ENCODE measurements at regions not wholly inside any gene's neighbourhood (a gene's known extent, or its start where the extent isn't known, plus 50 kb on each side); places are given as distances from the start of the nearest gene placed in this dataset.

DNA sequence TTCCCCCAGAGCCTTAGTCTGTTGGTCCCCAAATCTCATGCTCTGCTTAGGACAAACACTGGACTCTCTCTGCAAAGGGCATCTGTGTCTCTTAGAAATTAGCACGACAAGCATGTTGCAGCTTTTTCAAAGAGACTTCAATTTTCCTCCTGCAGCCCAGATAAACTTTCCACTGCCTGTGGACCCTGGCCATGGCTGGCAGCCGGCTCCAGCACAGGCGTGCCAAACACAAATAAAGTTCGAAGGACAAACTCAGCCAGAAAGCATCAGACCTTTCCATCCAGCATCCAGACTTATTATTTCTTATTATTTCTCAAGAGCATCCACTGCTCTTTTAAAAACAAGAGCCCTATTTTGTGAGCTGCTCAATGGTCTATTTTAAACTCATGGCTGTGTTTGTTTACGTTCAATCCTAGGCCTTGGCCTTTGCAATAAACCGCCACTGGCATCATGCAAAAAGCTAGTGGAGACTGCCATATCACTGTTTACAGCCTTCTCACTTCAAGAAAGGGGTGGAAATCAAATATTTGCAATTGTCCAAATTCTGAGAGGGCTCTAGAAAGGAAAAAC, 300.8 kb downstream of the BCL11A start:
- H3K9me3 ChIP-seq = no peaks in the 10 kb centered on the region
- peaks cover 0 to 6% (median 0%) of the 10 kb centered on the region in 9 donors for H3K4me1 ChIP-seq
- ATAC-seq (no peak), DNase-seq (no peak)
- TF ChIP-seq CTCF (IDR thresholded peaks at IDR 0.05) = no peak
- intact Hi-C loops (cut with DNase I) = no loop called here
- H3K36me3 ChIP-seq = no peaks in the 10 kb centered on the region
- no peaks in the 10 kb centered on the region for H3K27me3 ChIP-seq
- H3K4me3 ChIP-seq = no peak overlapping the region
- no peak overlapping the region for H3K27ac ChIP-seq
- 55 to 69% methylated on average over 6 of the region's 6 CpGs for WGBS, 2 donors

DNA sequence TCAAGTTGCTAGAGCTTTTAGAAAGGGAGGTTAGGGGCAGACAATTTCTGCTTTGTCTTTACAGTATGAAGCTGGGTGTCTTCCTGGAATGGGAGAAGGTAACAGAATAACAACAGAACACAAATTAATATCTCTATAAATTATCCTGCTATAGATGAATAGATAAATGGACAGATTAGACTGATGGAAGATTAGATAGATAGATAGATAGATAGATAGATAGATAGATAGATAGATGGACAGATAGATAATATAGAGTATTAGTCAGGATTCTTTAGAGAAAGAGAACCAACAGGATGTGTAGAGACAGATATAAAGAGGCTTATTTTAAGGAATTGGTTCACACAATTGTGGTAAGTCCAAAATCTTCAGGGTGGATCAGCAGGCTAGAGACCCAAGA, 302.2 kb downstream of the BCL11A start:
- H3K27ac ChIP-seq = no peak overlapping the region
- no peaks in the 10 kb centered on the region for H3K36me3 ChIP-seq
- ATAC-seq (no peak), DNase-seq (no peak)
- no peaks in the 10 kb centered on the region for H3K27me3 ChIP-seq
- intact Hi-C loops (cut with DNase I) = no loop called here
- no peak overlapping the region for H3K4me3 ChIP-seq
- no peak for TF ChIP-seq CTCF (IDR thresholded peaks at IDR 0.05)
- H3K4me1 ChIP-seq = peaks cover 0 to 6% (median 0%) of the 10 kb centered on the region in 9 donors
- H3K9me3 ChIP-seq = no peaks in the 10 kb centered on the region

DNA sequence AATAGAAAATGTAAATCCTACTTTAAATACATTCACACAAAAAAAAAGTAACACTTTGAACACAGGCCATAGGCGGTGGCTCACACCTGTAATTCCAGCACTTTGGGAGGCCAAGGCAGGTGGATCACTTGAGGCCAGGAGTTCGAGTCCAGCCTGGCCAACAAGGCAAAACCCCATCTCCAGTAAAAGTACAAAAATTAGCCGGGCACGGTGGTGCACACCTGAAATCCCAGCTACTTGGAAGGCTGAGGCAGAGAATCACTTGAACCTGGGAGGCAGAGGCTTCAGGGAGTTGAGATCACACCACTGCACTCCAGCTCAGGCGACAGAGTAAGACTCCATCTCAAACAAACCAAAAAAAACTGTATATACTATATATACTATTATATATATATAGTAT, 303.6 kb downstream of the BCL11A start:
- Histone ChIP-seq H3K4me1 (peaks cover 0 to 6% (median 0%) of the 10 kb centered on the region in 9 donors), H3K9me3 (no peaks in the 10 kb centered on the region), H3K36me3 (no peaks in the 10 kb centered on the region), H3K27ac (no peak overlapping the region), H3K4me3 (no peak overlapping the region), H3K27me3 (no peaks in the 10 kb centered on the region)
- ATAC-seq (no peak), DNase-seq (no peak)
- intact Hi-C loops (cut with DNase I) = no loop called here
- WGBS, 2 donors = 92 to 94% methylated on average over 5 of the region's 5 CpGs
- TF ChIP-seq CTCF (IDR thresholded peaks at IDR 0.05) = no peak

DNA sequence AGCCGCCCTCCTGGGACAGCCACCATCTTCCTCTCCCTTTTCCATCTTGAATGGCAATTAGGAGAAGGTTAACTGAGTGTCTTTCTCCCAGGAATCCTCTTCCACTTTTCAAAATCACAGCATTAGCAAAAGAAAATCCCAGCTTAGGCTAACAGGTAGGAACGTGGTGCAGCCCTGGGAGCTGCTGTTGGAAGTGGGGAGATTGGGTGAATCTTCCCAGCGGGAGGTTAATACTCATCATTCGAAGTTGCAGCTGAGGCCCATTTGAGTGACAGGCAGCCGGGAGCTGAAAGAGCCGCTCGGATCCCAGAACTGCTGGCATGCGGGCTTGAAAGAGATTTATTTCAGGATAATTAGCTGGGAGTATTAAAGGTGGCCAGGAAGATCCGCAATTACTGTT, 306.0 kb downstream of the BCL11A start:
- TF ChIP-seq CTCF (IDR thresholded peaks at IDR 0.05) = no peak
- peaks cover 0 to 2% (median 0%) of the 10 kb centered on the region in 9 donors for H3K4me1 ChIP-seq
- ATAC-seq = no peak
- intact Hi-C loops (cut with DNase I) = no loop called here
- H3K9me3 ChIP-seq = peaks cover 0 to 7% (median 0%) of the 10 kb centered on the region in 11 donors
- no peak for DNase-seq
- H3K36me3 ChIP-seq = no peaks in the 10 kb centered on the region
- WGBS, 2 donors = 73 to 74% methylated on average over 9 of the region's 9 CpGs
- no peaks in the 10 kb centered on the region for H3K27me3 ChIP-seq
- no peak overlapping the region for H3K4me3 ChIP-seq
- H3K27ac ChIP-seq = no peak overlapping the region

Measured in heart right ventricle (tissue), 16 donors.